IMR-90 (cell line): ENCODE measurements at regions not wholly inside any gene's neighbourhood (a gene's known extent, or its start where the extent isn't known, plus 50 kb on each side); places are given as distances from the start of the nearest gene placed in this dataset.

Experiments used
- BHLHE40 ChIP-seq: fragments of 150-350 bp; IDR thresholded peaks from 2 replicates; pipeline ENCODE4 v1.6.1; 2016; ENCODE audit warnings: mild to moderate bottlenecking, low read depth, low read length
- CEBPB ChIP-seq: IDR thresholded peaks from 2 replicates; pipeline ENCODE4 v1.6.1; 2012; ENCODE audit warnings: low read depth, low read length, improper control_type of control experiment
- CTCF ChIP-seq: conservative IDR thresholded peaks from 2 replicates; pipeline ENCODE4 v1.5.1; 2012; ENCODE audit warnings: mild to moderate bottlenecking, low read depth, low read length, improper control_type of control experiment
- ELK1 ChIP-seq: fragments of 150-350 bp; IDR thresholded peaks from 2 replicates; pipeline ENCODE4 v1.6.1; 2016; ENCODE audit warnings: low read depth, mild to moderate bottlenecking, low read length, moderate library complexity, borderline replicate concordance
- FOS ChIP-seq: fragments of 150-350 bp; IDR thresholded peaks from 2 replicates; pipeline ENCODE4 v1.6.1; 2016; ENCODE audit warnings: low read depth, low read length
- MAFK ChIP-seq: IDR thresholded peaks from 2 replicates; pipeline ENCODE4 v1.6.1; 2012; ENCODE audit warnings: low read depth, low read length, improper control_type of control experiment
- MXI1 ChIP-seq: IDR thresholded peaks from 2 replicates; pipeline ENCODE4 v1.6.1; 2012; ENCODE audit warnings: low read depth, mild to moderate bottlenecking, low read length, moderate library complexity, borderline replicate concordance
- POLR2A ChIP-seq: IDR thresholded peaks from 2 replicates; pipeline ENCODE4 v1.6.1; 2012; ENCODE audit warnings: mild to moderate bottlenecking, low read depth, low read length
- RAD21 ChIP-seq: IDR thresholded peaks from 2 replicates; pipeline ENCODE4 v1.6.1; 2012; ENCODE audit warnings: low read length, improper control_type of control experiment
- SMC3 ChIP-seq: fragments of 150-350 bp; IDR thresholded peaks from 2 replicates; pipeline ENCODE4 v1.6.1; 2016; ENCODE audit warnings: low read depth, mild to moderate bottlenecking, antibody characterized with exemption, low read length, moderate library complexity
- USF2 ChIP-seq: fragments of 150-350 bp; IDR thresholded peaks from 2 replicates; pipeline ENCODE4 v1.6.1; 2017; ENCODE audit warnings: mild to moderate bottlenecking, antibody characterized with exemption, low read length, low read depth

- TF ChIP-seq CTCF = no peak
- TF ChIP-seq POLR2A = no peak
- TF ChIP-seq ELK1 = no peak
- no peak for TF ChIP-seq FOS
- no peak for TF ChIP-seq USF2
- TF ChIP-seq CEBPB = no peak
- no peak for TF ChIP-seq BHLHE40
- no peak for TF ChIP-seq SMC3
- no peak for TF ChIP-seq MXI1
- no peak for TF ChIP-seq MAFK
- no peak for TF ChIP-seq RAD21
Measured at GRCh38 chr7:114309729-114310128, 104.9 kb upstream of the FOXP2 start.
